Body of pancreas (tissue), 4 donors: ENCODE measurements at regions not wholly inside any gene's neighbourhood (a gene's known extent, or its start where the extent isn't known, plus 50 kb on each side); places are given as distances from the start of the nearest gene placed in this dataset.

Source experiments
- ATAC-seq: fragments of 150-250 bp; one replicate; pipeline ENCODE4 v1.9.1; 2016
- DNase-seq, 4 donors: peaks; one replicate each; pipeline ENCODE4 v3.0.0-alpha.2; 2019
- H3K27ac ChIP-seq, 4 donors: fragments of 200-600 bp; sonication (generic); 1 replicate in 3 of 4; 2 replicates in 1 of 4; pipeline versions ENCODE4 v1.5.1 to v1.6.1; 2016 to 2019; ENCODE audit warnings: mild to moderate bottlenecking in 1 of 4, mixed read lengths in 1 of 4, moderate library complexity in 1 of 4
- H3K27me3 ChIP-seq, 2 donors: fragments of 200-600 bp; sonication (generic); one replicate each; pipeline ENCODE4 v1.6.0; 2016; ENCODE audit warnings: mild to moderate bottlenecking in 1 of 2
- H3K36me3 ChIP-seq, 2 donors: fragments of 200-600 bp; sonication (generic); replicated peaks in 1 of 2; 2 replicates each; pipeline ENCODE4 v1.5.1; 2016; ENCODE audit warnings: low read depth in 2 of 2; ENCODE audit not compliant: insufficient read depth in 1 of 2
- H3K4me1 ChIP-seq: fragments of 200-600 bp; sonication (generic); one replicate; pipeline ENCODE4 v1.6.0; 2016
- H3K4me3 ChIP-seq, 2 donors: fragments of 200-600 bp; sonication (generic); 1 replicate in 1 of 2; 2 replicates in 1 of 2; pipeline ENCODE4 v1.5.1; 2016 to 2019
- H3K9me3 ChIP-seq, 3 donors: fragments of 200-600 bp; sonication (generic); 1 replicate in 2 of 3; 2 replicates in 1 of 3; pipeline ENCODE4 v1.5.1; 2016
- POLR2A ChIP-seq, 3 donors: fragments of 450-650 bp; IDR thresholded peaks; one replicate each; pipeline ENCODE4 v1.6.1; 2016; ENCODE audit warnings: antibody characterized with exemption in 3 of 3, mild to moderate bottlenecking in 2 of 3
- WGBS, 2 donors: methylation state at CpG; one replicate each; pipeline ENCODE4 v1.1.5; 2017; 5-methylcytosine and 5-hydroxymethylcytosine counted together
- intact Hi-C: fragments of 100-400 bp; cut with DNase I; formaldehyde crosslinking; loops from one replicate; pipeline ENCODE4 v1.15.1; 2023
- TF ChIP-seq, protein P1 (sequence below), 7 experiments: fragments of 450-650 bp in 4 of 7; fragments of 200-600 bp in 3 of 7; sonication (generic) in 3 of 7; IDR thresholded peaks; one replicate each; pipeline ENCODE4 v1.5.1; 2016 to 2019; ENCODE audit warnings: antibody characterized with exemption in 7 of 7

DNA sequence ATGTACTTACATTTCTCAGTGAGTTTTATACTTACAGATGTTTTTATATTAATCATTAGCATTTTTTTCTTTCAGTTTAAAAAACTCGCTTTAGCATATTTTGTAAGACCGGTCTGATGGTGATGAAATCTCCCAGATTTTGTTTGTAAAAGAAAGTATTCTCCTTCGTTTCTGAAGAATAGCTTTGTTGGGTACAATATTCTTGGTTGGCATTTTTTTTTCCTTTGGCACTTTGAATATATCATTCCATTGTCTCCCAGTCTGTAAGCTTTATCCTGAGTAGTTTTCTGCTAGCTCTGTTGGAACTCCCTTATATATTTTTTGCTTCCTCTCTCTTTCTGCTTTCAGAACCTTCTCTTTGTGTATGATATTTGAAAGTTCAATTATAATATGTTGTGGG is 412.6 kb downstream of the RASEF start:
- WGBS, 2 donors: 76 to 79% methylated on average over 3 of the region's 3 CpGs
- H3K27ac ChIP-seq: no peak overlapping the region
- TF ChIP-seq POLR2A (IDR thresholded peaks at IDR 0.05): no peak
- TF ChIP-seq, protein P1, sequence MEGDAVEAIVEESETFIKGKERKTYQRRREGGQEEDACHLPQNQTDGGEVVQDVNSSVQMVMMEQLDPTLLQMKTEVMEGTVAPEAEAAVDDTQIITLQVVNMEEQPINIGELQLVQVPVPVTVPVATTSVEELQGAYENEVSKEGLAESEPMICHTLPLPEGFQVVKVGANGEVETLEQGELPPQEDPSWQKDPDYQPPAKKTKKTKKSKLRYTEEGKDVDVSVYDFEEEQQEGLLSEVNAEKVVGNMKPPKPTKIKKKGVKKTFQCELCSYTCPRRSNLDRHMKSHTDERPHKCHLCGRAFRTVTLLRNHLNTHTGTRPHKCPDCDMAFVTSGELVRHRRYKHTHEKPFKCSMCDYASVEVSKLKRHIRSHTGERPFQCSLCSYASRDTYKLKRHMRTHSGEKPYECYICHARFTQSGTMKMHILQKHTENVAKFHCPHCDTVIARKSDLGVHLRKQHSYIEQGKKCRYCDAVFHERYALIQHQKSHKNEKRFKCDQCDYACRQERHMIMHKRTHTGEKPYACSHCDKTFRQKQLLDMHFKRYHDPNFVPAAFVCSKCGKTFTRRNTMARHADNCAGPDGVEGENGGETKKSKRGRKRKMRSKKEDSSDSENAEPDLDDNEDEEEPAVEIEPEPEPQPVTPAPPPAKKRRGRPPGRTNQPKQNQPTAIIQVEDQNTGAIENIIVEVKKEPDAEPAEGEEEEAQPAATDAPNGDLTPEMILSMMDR (IDR thresholded peaks at IDR 0.05): no peak
- H3K36me3 ChIP-seq: no peaks in the 10 kb centered on the region
- no peaks in the 10 kb centered on the region for H3K9me3 ChIP-seq
- no peak for DNase-seq
- ATAC-seq: no peak
- H3K27me3 ChIP-seq: no peaks in the 10 kb centered on the region
- H3K4me1 ChIP-seq: no peaks in the 10 kb centered on the region
- H3K4me3 ChIP-seq: no peak overlapping the region
- intact Hi-C loops: no loop called here

DNA sequence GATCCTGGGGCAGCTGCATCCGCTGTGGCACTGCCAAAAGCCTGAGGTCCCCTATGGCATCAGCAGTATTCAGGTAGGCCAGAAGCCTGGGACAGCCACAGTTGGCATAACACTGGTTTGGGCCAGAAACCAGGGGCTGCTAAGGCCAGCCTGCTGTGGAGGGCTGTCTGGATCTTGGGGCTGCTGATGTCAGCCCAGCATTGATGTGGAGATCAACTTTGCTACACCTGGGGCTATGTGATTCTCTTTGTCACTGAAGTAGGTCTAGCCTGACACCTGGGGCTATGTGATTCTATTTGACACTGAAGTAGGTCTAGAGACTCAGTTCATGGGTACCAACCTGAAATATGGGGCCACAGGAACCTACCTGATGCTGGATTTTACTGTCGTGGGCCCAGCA is 411.5 kb downstream of the RASEF start:
- Histone ChIP-seq H3K27ac (no peak overlapping the region), H3K27me3 (no peaks in the 10 kb centered on the region), H3K9me3 (no peaks in the 10 kb centered on the region), H3K4me3 (no peak overlapping the region), H3K4me1 (no peaks in the 10 kb centered on the region), H3K36me3 (no peaks in the 10 kb centered on the region)
- ATAC-seq: no peak
- no peak for TF ChIP-seq POLR2A (IDR thresholded peaks at IDR 0.05)
- TF ChIP-seq, protein P1 (IDR thresholded peaks at IDR 0.05): no peak
- 53 to 80% methylated on average over 2 of the region's 2 CpGs for WGBS, 2 donors
- DNase-seq: no peak
- intact Hi-C loops: no loop called here

DNA sequence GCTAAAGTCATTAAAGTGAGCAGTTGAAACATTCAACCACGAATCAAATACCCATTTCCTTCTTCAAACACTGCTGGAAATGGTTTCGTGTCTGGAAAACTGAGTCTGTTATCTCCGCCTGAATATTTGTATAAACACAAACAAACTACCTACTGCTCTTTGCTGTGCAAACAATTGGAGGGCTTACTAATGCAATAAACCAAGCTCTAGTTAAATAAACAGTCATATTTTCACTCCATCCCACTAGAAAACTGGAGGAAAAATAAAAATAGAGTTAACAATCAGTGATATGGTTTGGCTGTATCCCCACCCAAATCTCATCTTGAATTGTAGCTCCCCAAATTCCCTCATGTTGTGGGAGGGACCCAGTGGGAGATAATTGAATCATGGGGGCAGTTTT is 397.6 kb downstream of the RASEF start:
- H3K36me3 ChIP-seq: no peaks in the 10 kb centered on the region
- no peaks in the 10 kb centered on the region for H3K9me3 ChIP-seq
- H3K4me3 ChIP-seq: no peak overlapping the region
- H3K27ac ChIP-seq: no peak overlapping the region
- H3K27me3 ChIP-seq: no peaks in the 10 kb centered on the region
- no peak for DNase-seq
- H3K4me1 ChIP-seq: no peaks in the 10 kb centered on the region
- TF ChIP-seq, protein P1 (IDR thresholded peaks at IDR 0.05): no peak
- TF ChIP-seq POLR2A (IDR thresholded peaks at IDR 0.05): no peak
- 27 to 36% methylated on average over 3 of the region's 3 CpGs for WGBS, 2 donors
- ATAC-seq: no peak
- intact Hi-C loops: no loop called here

DNA sequence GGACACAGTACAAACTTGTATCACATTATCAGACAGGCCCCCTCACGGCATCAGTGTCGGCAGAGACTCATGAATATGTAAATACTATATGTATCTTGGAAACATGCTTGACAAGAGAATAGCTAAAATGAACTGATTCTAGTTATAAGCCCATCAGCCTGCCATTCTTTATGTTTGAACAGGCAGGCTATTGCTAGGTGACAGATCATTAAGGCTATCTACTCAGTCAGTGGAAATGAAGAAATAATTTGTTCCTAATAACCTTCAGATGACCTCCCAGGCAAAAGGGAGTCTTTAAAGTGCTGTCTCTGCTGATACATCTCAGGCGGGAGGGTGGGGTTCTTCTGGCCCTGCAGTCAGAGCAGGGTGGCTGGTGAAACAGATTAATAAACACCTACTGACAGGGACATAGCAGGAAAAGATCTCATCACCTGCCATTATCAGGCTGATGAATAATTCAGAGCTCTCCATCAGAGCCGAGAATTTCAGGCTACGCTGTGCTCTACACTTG is 394.2 kb downstream of the RASEF start:
- Histone ChIP-seq H3K4me1 (no peaks in the 10 kb centered on the region), H3K4me3 (no peak overlapping the region), H3K36me3 (no peaks in the 10 kb centered on the region), H3K27ac (no peak overlapping the region), H3K27me3 (no peaks in the 10 kb centered on the region), H3K9me3 (no peaks in the 10 kb centered on the region)
- intact Hi-C loops: no loop called here
- TF ChIP-seq, protein P1 (IDR thresholded peaks at IDR 0.05): no peak
- TF ChIP-seq POLR2A (IDR thresholded peaks at IDR 0.05): no peak
- DNase-seq (no peak), ATAC-seq (no peak)
- WGBS, 2 donors: 48 to 63% methylated on average over 5 of the region's 5 CpGs

DNA sequence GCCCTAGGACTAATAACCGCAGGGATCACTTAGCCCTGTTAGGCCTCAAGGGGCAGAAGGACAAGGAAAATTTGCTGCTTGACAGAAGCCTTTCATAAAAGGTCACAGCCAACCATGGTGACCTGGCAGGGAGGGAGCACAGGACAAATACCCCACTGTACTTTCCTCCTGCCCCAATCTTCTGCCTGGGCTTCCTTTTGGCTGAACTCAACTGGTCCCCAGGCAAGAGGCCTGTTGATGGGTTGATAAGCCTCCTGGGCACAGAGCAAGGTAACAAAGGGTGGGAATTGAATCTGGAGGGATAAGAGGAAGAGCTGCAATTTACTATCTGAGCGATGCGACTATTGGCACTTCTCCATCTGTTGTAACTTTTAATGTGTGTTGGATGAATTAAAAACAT is 392.9 kb downstream of the RASEF start:
- DNase-seq (no peak), ATAC-seq (no peak)
- 92 to 97% methylated on average over 3 of the region's 3 CpGs for WGBS, 2 donors
- Histone ChIP-seq H3K9me3 (no peaks in the 10 kb centered on the region), H3K4me3 (no peak overlapping the region), H3K4me1 (no peaks in the 10 kb centered on the region), H3K36me3 (no peaks in the 10 kb centered on the region), H3K27me3 (no peaks in the 10 kb centered on the region), H3K27ac (no peak overlapping the region)
- TF ChIP-seq POLR2A (IDR thresholded peaks at IDR 0.05): no peak
- TF ChIP-seq, protein P1 (IDR thresholded peaks at IDR 0.05): no peak
- intact Hi-C loops: no loop called here
